ENCODE measurements at regions not wholly inside any gene's neighbourhood (a gene's known extent, or its start where the extent isn't known, plus 50 kb on each side); places are given as distances from the start of the nearest gene placed in this dataset.

DNA sequence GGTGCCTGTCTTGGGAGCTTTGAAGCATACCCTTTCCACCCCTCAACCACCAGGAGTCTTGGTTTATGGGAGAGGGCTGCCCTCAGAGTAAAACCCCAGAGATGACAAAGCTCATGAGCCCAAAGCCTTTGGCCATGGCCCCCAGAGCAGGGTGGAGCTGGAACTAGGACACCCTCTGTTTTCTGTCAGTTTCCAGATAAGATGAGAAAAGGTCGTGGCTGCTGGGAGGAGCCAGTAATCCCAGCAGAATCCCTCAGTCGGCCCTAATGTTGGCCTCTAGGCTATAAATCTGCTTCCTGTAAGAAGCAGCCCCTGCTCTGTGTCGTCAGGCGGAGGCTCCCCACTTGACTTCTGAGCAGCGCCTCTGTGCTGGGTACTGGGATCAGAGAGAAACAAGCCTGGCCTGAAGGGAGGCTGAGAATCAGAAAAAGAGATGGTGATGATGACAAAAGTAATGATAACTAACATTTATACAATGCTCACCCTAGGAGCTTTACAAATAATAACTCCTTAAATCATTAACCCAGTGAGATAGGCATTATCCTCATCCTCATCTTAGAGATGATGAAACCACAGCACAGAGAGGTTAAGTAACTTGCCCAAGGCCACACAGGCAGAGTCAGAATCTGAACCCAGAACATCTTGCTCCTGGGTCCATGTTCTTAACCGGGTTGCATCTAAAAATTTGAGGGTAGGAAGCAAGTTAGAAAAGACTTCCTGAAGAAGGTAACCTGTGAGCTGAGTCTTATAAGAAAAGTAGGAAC is 471.4 kb downstream of the SOX6 start:
- DNase-seq = no peak

DNA sequence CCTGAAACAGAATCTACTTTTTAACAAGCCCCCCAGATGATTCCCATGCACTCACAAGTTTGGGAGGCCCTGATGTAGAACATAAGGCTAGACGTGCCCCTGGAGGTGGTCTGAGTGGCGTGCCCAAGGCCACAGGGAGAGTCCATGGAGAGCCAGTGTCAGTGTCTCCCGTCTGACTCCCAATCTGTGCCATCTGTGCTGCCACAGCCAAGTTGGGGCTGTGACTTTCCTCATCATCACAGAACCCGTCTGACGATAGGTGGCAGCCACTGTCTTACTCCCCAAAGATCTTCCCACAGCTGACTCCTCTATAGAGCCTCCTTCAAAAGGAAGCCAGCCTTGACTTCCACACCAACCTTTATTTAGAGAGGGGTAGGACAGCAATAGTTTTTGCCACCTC is 470.5 kb downstream of the SOX6 start:
- no peak for DNase-seq

DNA sequence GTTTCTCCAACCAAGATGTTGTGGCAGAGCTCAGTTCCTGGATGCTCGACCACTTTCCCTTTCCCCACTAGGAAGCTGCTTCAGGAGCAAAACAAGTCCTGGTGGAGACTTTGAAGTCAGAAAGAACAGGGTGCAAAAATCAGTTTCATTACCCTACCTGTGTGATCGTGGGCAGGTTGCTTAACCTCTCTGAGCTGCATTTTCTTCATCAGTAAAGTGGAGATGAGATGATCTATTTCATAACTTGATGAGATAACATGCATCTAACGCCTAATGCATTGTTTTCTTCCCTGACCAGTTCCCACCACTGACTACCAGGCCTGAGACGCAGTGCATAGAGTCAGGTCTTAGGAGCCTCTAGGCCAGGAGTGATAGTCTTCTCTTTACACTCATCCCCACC is 470.0 kb downstream of the SOX6 start:
- no peak for DNase-seq

DNA sequence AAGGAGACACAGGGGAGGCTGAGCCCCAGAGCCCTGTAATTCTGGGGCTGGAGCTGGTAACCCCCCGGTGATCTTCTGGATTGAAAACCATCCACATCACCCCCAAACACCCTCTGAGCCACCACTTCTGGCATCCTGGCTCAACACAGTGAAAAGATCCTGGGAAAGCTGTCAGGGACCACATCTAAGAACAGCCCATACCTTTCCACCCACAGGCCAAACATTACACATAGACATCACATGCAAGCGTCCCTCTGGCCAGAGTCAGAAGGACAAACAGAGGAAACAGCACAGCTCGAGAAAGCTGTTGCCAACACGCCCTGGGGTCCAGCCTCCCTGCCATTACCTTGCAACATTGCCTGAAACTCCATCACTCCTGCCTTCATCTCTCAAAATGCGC is 469.5 kb downstream of the SOX6 start:
- no peak for DNase-seq

DNA sequence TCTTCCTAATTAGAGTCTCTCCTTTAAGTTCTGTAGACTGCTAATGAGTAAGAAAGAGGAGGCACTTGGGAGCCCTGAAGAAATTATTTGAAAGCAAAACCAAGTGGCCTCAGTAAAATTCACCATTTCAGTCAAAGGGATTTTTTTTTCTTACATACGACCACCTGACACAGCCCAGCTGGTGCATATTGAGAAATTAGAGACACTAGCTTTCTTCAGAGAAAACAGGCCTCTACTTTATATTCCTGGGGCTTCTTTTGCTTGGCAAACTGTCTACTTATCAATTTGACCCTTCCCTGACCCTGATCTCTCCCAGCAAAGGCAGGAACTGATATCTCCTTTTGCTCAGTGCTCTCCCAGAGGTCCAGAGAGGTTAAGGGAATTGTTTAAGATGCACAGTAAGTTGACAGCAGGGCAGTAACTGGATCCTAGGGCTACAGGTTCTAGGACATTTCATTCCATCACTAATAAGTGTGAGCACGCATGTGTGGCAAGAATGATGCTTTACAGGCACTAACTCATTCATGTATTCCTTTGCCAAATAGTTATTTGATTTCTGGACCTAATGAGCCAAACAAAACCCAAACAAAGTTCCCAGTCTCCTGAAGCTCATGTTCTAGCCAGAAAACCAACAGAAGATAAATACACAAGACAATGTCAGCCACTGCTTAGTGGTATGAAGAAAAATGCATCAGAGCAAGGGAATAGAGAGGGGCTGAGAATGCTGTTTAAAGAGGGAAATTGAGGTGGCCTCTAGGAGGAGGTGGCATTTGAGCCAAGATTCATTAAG is 467.6 kb downstream of the SOX6 start:
- DNase-seq = no peak

DNA sequence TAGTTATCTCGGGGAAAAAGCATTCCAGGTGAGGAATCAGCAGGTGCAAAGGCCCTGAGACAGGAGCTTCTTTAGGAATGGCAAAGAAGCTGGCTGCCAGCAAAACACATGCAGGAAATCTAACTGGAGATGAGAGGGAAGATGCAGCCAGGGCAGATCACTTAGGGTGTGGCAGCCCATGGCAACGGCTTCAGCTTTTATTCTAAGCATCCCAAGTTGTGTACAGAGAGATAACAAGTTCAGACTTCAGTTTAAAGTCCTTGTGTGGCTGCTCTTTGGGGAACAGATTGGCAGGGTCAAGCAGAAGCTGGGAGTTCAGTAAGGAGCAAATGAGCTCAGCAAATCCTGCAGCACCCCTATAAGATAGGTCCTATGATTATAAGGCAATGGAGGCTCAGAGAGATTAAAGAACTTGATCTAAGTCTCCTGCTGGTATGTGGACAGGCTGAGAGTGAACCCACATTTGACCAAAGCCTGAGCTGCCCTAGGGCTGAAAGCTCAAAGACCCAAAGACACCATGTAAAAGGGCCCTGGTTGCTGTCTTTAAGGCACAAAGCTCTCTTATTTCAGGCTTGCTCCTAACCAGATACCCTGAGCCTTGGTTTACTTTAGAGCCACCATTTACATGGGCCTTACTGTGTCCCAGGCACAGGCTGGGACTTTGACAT is 466.8 kb downstream of the SOX6 start:
- no peak for DNase-seq

DNA sequence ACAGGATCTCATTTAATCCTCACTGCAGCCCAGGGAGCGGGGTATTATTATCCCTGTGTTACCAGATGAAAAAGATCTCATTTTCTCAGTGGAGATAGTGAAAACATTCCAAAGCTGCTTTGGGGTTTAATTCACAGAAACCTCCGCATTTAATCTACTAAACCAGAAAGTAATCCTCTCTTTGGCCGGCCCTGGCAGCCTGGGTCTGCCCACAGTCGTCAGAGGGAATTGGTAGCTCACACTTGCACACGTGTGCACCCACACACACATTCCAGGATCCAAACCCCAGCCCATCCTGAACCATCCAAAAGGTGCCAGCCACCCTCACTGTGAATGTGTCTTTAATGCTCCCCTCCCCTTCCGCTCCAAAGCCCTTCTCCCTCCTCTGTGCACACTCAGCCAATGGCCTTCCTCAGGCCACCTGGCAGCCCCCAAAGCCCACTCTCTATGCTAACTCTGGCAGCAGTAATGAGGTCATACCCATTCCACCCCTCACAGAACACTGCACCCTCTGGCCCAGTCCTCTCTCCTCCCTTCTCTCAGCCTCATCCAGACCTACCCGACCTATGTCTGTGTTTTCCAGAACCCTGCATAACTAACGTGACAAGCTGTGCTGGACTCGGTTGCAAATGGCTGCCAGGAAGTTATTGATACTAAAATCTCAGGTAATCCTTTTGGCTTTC is 466.2 kb downstream of the SOX6 start:
- DNase-seq = no peak

DNA sequence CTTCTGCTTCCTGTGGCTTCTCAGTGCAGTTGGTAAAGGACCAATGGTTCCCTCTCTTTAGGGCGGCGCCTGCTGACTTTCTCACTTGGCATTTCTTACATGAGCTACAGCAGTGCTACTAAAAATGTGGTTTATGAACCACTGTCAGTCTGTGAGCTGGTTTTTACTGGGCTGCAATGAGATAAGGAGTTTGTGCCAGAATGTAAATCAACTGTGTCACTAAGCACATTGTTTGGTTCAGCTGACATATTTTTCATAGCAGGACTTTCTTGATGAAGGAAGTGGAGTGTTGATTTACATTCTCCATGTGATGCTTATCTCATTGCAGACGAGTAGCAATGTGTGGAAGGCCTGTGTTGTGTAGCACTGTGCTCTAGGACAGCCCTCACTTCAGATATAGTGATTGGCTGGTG is 463.3 kb downstream of the SOX6 start:
- no peak for DNase-seq

DNA sequence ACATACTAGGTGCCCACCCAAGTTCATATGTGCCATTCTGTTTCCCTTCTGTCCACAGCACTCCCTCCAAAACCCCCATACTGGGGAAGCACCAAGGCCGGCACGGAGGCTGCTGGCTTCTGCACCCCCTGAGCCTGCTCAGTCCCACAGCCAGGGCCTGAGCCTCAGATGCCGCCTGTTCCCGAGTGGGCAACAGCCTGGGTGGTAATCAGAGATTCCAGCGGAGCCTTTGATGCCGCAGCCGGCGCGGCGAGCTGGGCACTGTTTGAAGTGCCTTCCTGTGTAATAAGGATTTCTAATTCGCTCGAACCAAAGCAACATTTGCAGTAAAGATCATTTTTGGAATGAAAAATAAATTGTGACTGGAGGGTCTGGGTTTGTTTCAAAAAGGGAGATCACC is 460.3 kb downstream of the SOX6 start:
- no peak for DNase-seq

DNA sequence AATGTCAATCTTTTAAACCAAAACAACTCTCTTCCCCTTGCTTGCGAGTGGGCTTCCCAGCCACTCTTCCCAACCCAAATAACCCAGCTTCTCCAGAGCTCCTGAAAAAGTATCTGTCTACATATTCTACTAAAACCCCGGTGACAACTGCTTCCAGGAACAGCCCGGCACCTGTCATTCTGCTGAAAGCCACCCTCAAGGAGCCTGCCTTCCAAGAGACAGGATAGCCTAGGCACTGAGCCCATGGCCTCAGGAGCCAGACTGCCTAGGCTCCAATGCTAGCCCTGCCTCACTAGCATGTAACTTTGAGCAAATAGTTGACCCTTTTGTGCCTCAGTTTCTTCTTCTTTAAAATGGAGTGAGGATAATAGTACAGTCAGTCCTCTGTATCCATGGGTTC is 459.8 kb downstream of the SOX6 start:
- no peak for DNase-seq

DNA sequence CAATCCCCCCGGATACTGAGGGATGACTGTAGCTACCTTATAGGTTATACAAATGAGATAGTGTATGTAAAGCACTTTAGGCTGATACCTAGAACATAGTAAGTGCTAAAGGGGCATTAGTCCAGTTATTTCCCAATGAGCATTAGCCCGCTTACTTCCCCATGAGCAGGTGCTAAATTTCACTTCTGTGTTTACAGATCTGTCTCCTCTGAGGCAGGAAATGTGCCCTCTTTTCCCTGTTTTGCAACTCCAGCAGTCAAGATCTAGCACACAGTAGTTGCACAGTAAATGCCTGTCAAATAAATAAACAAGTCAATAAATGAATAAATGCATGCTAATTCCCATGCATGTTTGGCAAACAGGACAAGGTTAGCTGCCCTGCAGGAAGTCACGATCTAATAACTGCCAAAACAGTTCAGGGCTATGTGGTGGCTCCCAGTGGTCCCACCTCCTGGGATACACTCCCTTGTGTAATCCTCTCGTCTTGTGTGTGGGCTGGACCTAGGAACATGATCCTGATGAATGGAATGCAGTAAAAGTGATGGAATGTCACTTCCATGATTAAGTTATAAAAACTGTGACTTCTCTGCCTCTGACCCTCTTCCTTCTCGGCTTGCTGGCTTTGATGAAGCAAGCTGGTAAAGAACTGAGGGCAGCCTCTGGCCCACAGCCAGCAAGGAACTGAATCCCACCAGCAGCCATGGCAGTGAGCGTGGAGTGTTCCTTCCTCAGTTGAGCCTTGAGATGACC is 459.0 kb downstream of the SOX6 start:
- no peak for DNase-seq

DNA sequence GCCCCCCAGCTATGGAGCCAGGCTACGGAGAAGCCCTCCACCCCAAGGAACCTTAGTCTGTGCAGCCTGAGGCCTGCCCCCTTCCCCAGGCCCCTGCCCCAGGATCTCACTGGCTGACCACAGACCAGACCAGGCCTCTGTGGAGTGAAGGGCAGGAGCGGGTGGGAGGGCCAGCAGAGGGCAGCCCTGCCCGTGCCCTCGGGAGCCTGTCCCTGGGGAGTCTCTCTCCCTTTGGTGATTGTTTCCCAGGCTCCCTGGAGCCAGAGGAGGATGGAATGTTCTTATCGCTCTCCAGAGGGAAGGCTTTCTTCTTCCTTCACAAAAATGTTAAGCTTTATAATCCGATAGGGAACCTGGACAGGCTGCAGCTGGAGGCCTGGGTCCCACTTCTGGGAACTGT is 455.3 kb downstream of the SOX6 start:
- DNase-seq = no peak

DNA sequence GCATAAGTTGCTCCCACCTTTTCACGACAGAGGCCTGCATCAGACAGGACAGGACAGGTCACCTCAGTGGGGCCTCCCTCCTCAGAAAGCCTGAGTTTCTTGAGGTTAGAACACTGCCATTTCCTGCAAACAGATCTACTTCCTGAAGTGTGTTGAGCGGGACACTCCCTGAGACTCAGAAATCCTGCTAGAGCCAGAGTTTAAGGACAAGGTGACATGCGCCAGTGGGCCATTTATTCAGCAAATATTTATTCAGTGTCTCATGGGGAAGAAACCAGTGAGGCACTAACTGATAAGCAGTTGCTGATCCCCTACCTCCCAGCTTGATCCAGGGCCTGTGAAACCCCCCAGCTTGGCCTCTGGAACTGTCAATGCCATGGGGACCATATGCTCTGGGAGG is 454.6 kb downstream of the SOX6 start:
- DNase-seq = no peak

DNA sequence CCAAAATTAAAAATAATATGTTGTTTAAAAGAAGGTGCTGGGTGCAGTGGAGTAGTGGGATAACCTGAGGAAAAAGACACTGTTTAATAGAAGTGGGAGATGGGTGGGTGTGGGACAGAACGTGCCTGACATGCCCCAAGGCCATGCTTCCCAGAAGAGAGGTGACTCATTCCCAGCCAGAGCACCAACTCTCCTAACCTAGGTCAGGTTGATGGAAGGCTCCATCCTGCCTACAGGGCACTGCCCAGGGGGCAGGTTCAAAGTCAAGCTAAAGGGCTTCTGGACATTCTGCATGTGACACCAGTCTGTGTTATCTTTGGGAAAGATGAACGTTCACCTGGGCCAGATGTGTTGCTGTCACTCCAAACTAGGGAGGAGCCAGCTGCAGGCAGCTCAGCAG is 453.1 kb downstream of the SOX6 start:
- no peak for DNase-seq

DNA sequence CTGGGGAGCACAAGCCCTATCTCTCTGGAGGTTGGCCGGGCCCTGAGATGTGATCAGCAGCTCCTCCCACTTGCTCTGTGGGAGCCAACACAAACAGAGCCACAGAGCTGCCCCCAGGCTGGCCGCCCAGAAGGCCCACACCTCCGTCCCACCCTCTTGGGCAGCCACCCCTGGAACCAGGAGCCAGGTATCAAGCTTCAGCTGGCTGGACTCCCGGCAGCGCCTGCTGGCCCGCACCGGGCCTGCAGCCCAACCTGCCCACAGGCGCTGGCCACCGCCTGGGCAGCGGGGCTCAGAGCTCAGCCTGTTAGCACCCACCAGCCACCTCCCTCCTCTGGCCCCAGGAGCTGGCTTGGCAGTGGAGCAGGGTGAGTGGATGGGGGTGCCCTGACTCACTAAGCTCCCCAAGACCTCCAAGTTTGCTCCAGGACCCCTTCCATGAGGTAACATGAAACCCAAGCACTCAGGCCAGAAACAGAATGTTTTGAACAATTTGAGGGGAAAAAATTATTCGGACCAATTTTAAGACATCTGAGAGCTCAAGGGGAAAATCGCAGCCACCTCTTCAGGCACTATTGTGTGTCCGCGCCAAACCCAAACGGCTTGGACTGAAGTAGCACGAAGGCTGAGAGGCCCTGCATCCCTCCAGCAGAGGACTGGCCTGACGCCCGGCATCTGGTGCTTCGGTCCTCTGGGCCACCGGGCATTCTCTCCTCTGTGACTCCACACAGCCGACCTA is 450.8 kb downstream of the SOX6 start:
- no peak for DNase-seq

DNA sequence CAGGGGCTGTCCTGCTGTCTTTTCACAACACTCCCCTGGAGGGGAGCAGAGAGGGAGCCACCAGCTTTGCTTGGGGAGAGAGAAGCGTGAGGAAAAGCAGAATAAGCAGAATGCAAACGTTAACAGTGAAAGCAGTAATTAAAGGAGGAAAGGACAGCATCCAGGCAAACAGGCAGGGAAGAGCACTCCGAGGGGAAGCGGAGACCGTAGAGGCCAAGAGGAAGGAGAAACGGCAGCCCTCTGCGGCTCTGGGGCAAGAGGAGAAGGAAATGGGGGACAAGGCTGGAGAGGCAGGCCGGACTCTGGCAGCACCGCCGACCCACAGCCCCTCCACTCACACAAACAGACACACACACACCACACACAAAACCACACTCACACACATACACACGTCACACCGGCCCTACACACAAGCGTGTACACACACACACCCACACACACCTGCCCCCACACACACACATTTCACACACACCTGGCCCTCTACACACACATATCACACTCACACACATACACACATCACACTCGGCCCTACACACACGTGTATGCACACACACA is 449.8 kb downstream of the SOX6 start:
- no peak for DNase-seq

DNA sequence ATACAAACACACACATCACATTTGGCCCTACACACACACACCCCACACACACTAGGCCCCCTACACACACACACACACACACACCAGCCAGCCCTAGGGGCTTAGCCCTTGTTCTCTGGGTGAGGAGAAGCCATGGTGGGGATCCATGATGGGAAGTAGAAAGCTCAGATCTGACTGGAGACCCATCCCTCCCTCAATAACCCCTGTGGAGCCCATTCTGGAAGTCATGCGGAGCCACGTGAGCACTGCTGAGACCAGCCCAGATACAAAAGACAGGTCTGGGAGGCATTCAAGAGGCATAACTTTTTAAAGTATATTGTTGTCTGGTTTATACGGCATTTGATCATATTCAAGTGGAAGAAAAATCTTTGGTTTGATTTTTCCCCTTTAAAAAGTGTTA is 448.5 kb downstream of the SOX6 start:
- DNase-seq = no peak

DNA sequence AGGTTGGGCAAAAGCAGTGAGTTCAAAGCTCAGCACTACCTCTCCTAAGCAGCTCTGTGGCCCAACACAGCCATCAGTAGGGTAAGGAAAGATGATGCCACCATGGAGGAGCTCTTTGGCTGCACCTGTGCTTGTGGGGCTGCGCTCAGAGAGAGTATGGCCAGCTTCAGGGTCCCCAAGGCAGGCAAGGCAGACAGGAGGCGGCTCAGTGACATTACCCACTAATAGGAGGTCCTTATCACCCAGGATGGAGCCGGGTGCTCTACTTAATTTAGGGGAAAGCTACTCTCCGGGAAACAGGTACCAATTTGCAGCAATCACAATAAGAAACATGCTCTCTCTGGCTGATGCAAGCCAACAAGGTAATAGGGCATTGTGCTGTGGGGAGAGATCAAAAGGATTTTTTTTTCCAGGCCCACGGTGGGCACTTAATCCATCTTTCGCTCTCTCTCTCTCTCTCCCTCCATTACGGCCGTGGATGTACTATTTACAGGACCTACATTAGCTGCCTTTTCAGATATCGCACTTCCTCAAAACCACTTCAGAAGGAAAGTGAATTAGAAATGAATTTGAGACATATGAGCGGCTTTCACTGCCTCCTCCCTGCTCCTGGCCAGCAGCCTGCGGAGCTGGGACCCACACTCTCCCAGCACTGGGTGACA is 446.3 kb downstream of the SOX6 start:
- no peak for DNase-seq

DNA sequence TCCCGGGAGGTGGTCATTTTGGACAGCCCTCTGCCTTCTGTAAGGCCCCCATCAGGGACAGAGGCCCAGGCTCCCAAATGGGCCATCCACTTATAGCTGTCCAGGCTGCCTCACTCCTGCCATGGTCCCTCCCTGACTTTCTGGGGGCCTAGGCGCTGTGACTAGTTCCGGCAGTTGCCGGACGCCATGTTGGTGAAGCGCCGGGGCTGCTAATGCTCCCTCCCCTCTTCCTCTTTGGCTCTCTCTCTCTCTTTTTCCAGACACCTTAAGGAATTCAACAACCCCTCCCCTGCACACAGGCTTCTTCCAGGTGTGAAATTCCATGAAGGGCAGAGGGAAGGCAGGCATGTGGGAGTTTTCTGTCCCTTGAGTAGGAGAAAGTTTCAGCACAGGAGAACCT is 445.6 kb downstream of the SOX6 start:
- no peak for DNase-seq

DNA sequence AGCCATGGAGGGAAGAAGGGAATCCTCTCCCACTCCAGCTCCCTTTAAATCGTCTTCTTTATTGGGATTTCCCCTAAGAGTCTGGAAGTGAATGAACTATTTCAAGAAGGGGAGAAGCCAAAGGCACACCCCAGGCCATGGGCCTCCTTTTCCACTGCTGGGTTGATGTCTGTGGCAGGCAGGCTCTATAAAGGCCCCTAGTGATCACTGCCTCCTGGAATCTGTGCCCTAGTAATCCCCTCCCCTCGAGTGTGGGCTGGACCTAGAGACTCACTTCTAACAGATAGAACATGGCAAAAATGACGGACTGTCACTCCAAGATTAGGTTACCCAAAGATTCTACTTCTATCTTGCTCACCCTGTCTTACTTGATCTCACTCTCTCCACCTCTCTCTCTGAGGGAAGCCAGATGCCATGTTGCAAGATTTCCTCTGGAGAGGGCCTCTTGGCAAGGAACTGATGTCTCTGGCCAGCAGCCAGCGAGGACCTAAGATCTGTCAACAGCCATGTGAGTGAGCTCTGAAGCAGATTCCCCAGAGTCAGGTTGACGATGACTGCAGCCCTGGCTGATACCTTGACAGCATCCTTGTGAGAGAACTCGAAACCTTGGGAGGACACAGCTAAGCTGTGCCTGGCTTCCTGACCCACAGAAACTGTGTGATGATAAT is 444.8 kb downstream of the SOX6 start:
- no peak for DNase-seq
